Hepatocyte (in vitro differentiated cells): ENCODE measurements at regions not wholly inside any gene's neighbourhood (a gene's known extent, or its start where the extent isn't known, plus 50 kb on each side); places are given as distances from the start of the nearest gene placed in this dataset.

ENCODE experiments used
- EZH2phosphoT487 ChIP-seq: fragments of 200-600 bp; sonication (generic); IDR thresholded peaks from one replicate; pipeline ENCODE4 v1.6.1; 2018; ENCODE audit warnings: antibody characterized with exemption, mild to moderate bottlenecking, low read depth, moderate library complexity; ENCODE audit not compliant: unreplicated experiment, severe bottlenecking
- TF ChIP-seq, protein P1 (sequence below): fragments of 200-600 bp; sonication (generic); IDR thresholded peaks from 2 replicates; pipeline ENCODE4 v1.5.1; 2016; ENCODE audit warnings: antibody characterized with exemption, mild to moderate bottlenecking; ENCODE audit not compliant: poor library complexity

DNA sequence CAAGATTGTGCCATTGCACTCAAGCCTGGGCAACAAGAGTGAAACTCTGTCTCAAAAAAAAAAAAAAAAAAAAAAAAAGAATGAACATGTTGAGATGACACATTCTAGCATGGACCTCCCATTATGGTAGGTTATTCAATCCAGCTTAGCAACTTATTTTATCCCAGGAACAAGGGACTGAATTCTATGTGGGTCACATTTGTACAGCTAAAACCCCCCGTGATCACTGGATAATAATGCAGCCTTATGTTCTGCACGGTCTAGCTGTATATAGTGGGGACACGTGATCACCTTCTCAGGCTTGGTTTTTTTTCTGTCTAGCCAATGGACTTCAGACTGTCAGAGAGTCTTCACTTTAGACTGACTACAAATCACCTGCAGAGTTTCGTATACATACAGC is 115.2 kb upstream of the FRG1 start:
- TF ChIP-seq, protein P1, sequence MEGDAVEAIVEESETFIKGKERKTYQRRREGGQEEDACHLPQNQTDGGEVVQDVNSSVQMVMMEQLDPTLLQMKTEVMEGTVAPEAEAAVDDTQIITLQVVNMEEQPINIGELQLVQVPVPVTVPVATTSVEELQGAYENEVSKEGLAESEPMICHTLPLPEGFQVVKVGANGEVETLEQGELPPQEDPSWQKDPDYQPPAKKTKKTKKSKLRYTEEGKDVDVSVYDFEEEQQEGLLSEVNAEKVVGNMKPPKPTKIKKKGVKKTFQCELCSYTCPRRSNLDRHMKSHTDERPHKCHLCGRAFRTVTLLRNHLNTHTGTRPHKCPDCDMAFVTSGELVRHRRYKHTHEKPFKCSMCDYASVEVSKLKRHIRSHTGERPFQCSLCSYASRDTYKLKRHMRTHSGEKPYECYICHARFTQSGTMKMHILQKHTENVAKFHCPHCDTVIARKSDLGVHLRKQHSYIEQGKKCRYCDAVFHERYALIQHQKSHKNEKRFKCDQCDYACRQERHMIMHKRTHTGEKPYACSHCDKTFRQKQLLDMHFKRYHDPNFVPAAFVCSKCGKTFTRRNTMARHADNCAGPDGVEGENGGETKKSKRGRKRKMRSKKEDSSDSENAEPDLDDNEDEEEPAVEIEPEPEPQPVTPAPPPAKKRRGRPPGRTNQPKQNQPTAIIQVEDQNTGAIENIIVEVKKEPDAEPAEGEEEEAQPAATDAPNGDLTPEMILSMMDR = no peak
- no peak for TF ChIP-seq EZH2phosphoT487
